ENCODE measurements at regions not wholly inside any gene's neighbourhood (a gene's known extent, or its start where the extent isn't known, plus 50 kb on each side); places are given as distances from the start of the nearest gene placed in this dataset.

GRCh38 chr15:60191016-60191415, 186.9 kb downstream of the FOXB1 start:
- Histone ChIP-seq H3K27me3 (replicated peaks; ENCODE audit: control insufficient read depth, insufficient read depth, low read length) (no peaks in the 10 kb centered on the region), H3K4me3 (replicated peaks; ENCODE audit: low read depth, low read length) (no peak overlapping the region), H3K36me3 (ENCODE audit: control insufficient read depth, insufficient read depth, low read length) (no peaks in the 10 kb centered on the region)
- TF ChIP-seq CTCF (IDR thresholded peaks at IDR 0.05; ENCODE audit: insufficient read depth, low read length, poor library complexity, severe bottlenecking), result no peak
- DNase-seq (ENCODE audit: extremely low read depth, insufficient read length), result no peak

DNA sequence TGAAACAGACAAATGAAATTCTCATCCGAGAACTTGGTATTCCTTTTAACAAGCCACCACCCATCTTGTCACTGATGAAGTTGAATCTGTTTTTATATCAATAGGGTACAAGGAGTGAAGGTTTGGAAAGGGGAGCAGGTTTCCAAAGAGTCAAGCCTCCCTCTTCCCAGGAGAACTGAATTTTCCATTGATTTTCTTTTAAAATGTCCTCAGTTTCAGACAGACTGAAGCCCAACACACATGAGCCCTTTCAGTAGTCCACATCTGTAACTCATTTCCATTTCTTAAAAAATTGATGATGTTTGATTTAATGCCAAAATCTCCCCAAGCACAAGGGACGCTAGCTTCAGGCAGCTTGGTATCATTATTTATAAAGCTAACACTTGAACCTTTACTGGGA, 187.7 kb downstream of the FOXB1 start:
- H3K36me3 ChIP-seq (ENCODE audit: control insufficient read depth, insufficient read depth, low read length), result no peaks in the 10 kb centered on the region
- TF ChIP-seq CTCF (IDR thresholded peaks at IDR 0.05; ENCODE audit: insufficient read depth, low read length, poor library complexity, severe bottlenecking), result no peak
- DNase-seq (ENCODE audit: extremely low read depth, insufficient read length), result no peak
- H3K27me3 ChIP-seq (replicated peaks; ENCODE audit: control insufficient read depth, insufficient read depth, low read length), result no peaks in the 10 kb centered on the region
- H3K4me3 ChIP-seq (replicated peaks; ENCODE audit: low read depth, low read length), result no peak overlapping the region

DNA sequence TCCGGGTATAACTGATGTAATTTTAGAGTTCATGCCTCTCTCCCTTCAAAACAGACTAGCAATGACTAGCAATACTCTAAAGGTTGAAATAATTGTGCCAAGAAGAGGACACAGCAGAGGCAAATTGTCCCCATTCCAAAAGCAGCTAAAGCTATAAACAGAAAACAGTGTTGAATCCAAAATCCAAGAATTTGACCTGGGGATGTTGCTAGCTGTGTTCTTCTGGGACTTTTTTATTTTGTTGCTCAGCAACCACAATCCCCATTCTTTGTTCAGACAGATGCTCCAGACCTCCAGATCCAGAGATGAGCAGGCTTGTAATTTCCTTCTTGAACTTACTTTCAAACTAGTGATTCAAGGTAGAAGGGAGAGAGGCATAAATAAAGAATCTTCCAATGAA, 191.5 kb downstream of the FOXB1 start:
- H3K27me3 ChIP-seq (replicated peaks; ENCODE audit: control insufficient read depth, insufficient read depth, low read length), result no peaks in the 10 kb centered on the region
- no peak for TF ChIP-seq CTCF (IDR thresholded peaks at IDR 0.05; ENCODE audit: insufficient read depth, low read length, poor library complexity, severe bottlenecking)
- no peak for DNase-seq (ENCODE audit: extremely low read depth, insufficient read length)
- no peaks in the 10 kb centered on the region for H3K36me3 ChIP-seq (ENCODE audit: control insufficient read depth, insufficient read depth, low read length)
- no peak overlapping the region for H3K4me3 ChIP-seq (replicated peaks; ENCODE audit: low read depth, low read length)

DNA sequence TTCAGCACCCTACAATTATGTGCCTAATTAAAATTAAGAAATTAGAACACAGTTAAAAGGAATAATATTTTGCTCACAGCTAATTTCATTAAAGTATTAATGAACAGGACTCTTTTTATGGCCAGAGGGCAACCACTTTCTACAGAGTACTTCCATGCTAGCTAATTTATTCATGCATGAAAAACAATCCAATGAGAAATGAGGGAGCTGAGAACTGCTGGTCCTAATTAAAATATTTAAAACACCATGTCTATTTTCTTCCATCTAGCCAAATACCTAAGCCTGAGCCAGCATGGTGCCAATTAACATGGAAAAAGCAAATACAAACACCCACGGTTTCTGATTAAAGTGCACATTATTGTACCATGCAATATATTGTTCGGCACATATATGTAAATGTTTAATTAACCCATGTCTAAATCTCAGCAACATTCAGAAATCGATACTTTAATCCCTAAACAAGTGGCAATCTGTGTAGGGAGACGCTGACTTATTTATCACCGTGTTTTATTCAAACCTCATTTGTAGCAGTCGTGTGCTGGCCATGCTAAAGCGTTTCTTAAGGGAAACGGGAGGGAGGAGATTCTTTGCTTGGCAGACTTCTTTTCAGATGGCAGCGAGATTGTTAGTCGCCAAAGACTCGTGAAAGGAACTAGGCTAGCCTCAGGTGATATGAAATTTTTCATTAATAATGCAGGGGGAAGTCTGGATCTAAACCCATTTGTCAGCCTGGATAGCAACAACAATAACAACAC, 193.5 kb downstream of the ANXA2 start:
- Histone ChIP-seq H3K4me3 (replicated peaks; ENCODE audit: low read depth, low read length) (no peak overlapping the region), H3K27me3 (replicated peaks; ENCODE audit: control insufficient read depth, insufficient read depth, low read length) (no peaks in the 10 kb centered on the region), H3K36me3 (ENCODE audit: control insufficient read depth, insufficient read depth, low read length) (no peaks in the 10 kb centered on the region)
- no peak for DNase-seq (ENCODE audit: extremely low read depth, insufficient read length)
- TF ChIP-seq CTCF (IDR thresholded peaks at IDR 0.05; ENCODE audit: insufficient read depth, low read length, poor library complexity, severe bottlenecking), result no peak

DNA sequence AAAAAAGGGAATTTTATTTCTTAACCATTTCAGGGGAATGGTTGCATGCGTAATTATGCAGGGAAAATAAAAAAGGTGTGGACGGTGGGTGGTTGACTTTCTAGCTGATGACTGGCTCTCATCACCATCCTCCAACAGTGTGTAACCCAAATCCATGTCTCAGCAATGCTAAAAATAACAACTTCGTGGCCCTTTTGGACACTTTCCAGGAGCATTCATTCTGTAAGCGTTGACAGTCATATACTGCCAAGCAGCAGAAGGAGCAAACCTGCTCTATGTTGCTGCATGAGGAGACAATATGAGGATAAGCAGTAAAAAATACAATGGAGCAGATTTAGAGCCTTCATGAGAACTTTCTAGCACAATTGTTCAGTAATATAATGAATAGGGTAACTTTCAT, 189.1 kb downstream of the ANXA2 start:
- Histone ChIP-seq H3K36me3 (ENCODE audit: control insufficient read depth, insufficient read depth, low read length) (no peaks in the 10 kb centered on the region), H3K27me3 (replicated peaks; ENCODE audit: control insufficient read depth, insufficient read depth, low read length) (no peaks in the 10 kb centered on the region), H3K4me3 (replicated peaks; ENCODE audit: low read depth, low read length) (no peak overlapping the region)
- no peak for DNase-seq (ENCODE audit: extremely low read depth, insufficient read length)
- no peak for TF ChIP-seq CTCF (IDR thresholded peaks at IDR 0.05; ENCODE audit: insufficient read depth, low read length, poor library complexity, severe bottlenecking)

DNA sequence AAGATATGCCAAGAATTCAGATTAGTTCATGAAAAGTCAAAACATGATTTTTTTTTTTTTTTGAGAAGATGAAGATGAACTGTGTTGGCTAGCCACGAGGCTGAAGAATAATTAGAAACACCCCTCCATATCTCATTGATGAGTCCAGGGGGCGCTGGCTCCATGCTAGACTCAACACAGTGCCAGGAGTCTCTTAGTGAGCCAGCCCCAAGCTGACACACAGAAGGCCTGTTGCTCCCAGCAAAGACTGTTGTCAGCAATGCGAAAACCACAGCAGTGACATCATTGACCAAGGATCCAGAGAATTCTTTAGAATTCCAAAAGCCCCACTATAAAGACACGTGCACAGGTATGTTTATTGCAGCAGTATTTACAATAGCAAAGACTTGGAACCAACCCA, 185.2 kb downstream of the ANXA2 start:
- Histone ChIP-seq H3K27me3 (replicated peaks; ENCODE audit: control insufficient read depth, insufficient read depth, low read length) (no peaks in the 10 kb centered on the region; the same call in 1 of the 2 replicates), H3K36me3 (ENCODE audit: control insufficient read depth, insufficient read depth, low read length) (no peaks in the 10 kb centered on the region), H3K4me3 (replicated peaks; ENCODE audit: low read depth, low read length) (no peak overlapping the region)
- DNase-seq (ENCODE audit: extremely low read depth, insufficient read length), result no peak
- TF ChIP-seq CTCF (IDR thresholded peaks at IDR 0.05; ENCODE audit: insufficient read depth, low read length, poor library complexity, severe bottlenecking), result no peak

Data from GM06990 (cell line).